Esophagus squamous epithelium (tissue), 4 donors: ENCODE measurements at regions not wholly inside any gene's neighbourhood (a gene's known extent, or its start where the extent isn't known, plus 50 kb on each side); places are given as distances from the start of the nearest gene placed in this dataset.

Experiments
- POLR2A ChIP-seq, 4 donors: fragments of 450-650 bp; IDR thresholded peaks; one replicate each; pipeline ENCODE4 v1.6.1; 2017; ENCODE audit warnings: antibody characterized with exemption in 4 of 4, mild to moderate bottlenecking in 4 of 4, moderate library complexity in 3 of 4
- TF ChIP-seq, protein P1 (sequence below), 6 experiments: fragments of 450-650 bp in 4 of 6; fragments of 200-600 bp in 2 of 6; sonication (generic) in 2 of 6; IDR thresholded peaks; one replicate each; pipeline ENCODE4 v1.5.1; 2016 to 2019; ENCODE audit warnings: antibody characterized with exemption in 6 of 6, mild to moderate bottlenecking in 4 of 6, moderate library complexity in 4 of 6

- TF ChIP-seq, protein P1, sequence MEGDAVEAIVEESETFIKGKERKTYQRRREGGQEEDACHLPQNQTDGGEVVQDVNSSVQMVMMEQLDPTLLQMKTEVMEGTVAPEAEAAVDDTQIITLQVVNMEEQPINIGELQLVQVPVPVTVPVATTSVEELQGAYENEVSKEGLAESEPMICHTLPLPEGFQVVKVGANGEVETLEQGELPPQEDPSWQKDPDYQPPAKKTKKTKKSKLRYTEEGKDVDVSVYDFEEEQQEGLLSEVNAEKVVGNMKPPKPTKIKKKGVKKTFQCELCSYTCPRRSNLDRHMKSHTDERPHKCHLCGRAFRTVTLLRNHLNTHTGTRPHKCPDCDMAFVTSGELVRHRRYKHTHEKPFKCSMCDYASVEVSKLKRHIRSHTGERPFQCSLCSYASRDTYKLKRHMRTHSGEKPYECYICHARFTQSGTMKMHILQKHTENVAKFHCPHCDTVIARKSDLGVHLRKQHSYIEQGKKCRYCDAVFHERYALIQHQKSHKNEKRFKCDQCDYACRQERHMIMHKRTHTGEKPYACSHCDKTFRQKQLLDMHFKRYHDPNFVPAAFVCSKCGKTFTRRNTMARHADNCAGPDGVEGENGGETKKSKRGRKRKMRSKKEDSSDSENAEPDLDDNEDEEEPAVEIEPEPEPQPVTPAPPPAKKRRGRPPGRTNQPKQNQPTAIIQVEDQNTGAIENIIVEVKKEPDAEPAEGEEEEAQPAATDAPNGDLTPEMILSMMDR (IDR thresholded peaks at IDR 0.05): no peak
- no peak for TF ChIP-seq POLR2A (IDR thresholded peaks at IDR 0.05)
Observed at GRCh38 chr5:40397976-40398375, 281.7 kb upstream of the PTGER4 start.
